NT2/D1 (cell line): ENCODE measurements at regions not wholly inside any gene's neighbourhood (a gene's known extent, or its start where the extent isn't known, plus 50 kb on each side); places are given as distances from the start of the nearest gene placed in this dataset.

Experiments used
- SUZ12 ChIP-seq: IDR thresholded peaks from 2 replicates; pipeline ENCODE4 v1.6.1; 2011; ENCODE audit not compliant: insufficient read length, insufficient read depth; ENCODE audit errors: extremely low read depth
- YY1 ChIP-seq: IDR thresholded peaks from 2 replicates; pipeline ENCODE4 v1.6.1; 2011; ENCODE audit not compliant: insufficient read length, insufficient read depth
- ZNF274 ChIP-seq: IDR thresholded peaks from 2 replicates; pipeline ENCODE4 v1.6.1; 2011; ENCODE audit warnings: mild to moderate bottlenecking, low read depth, low read length

DNA sequence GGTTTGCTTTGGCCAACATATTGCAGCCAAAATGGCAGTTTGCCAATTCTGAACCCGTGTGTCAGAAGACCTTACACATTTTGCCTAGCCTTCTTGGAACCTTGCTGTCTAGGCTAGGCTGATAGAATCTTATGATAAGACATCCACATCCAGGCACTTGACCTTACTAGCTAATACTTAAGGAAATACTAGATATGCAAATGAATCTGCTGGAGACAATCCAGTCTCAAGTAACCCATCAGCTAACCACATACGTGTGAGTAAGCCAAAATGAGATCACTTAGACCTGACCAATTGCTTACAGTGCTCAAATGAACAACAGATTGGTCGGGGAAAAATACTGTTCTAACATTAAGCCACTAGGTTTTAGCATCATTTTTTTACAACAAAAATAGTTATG is 1504.6 kb upstream of the CDH9 start:
- TF ChIP-seq YY1 (no peak), ZNF274 (no peak), SUZ12 (no peak)
